IMR-90 (cell line): ENCODE measurements at regions not wholly inside any gene's neighbourhood (a gene's known extent, or its start where the extent isn't known, plus 50 kb on each side); places are given as distances from the start of the nearest gene placed in this dataset.

Experiments
- BHLHE40 ChIP-seq: fragments of 150-350 bp; IDR thresholded peaks from 2 replicates; pipeline ENCODE4 v1.6.1; 2016; ENCODE audit warnings: mild to moderate bottlenecking, low read depth, low read length
- CEBPB ChIP-seq: IDR thresholded peaks from 2 replicates; pipeline ENCODE4 v1.6.1; 2012; ENCODE audit warnings: low read depth, low read length, improper control_type of control experiment
- CHD1 ChIP-seq: IDR thresholded peaks from 2 replicates; pipeline ENCODE4 v1.6.1; 2012; ENCODE audit warnings: low read depth, low read length, improper control_type of control experiment
- CTCF ChIP-seq: conservative IDR thresholded peaks from 2 replicates; pipeline ENCODE4 v1.5.1; 2012; ENCODE audit warnings: mild to moderate bottlenecking, low read depth, low read length, improper control_type of control experiment
- FOS ChIP-seq: fragments of 150-350 bp; IDR thresholded peaks from 2 replicates; pipeline ENCODE4 v1.6.1; 2016; ENCODE audit warnings: low read depth, low read length
- MAFK ChIP-seq: IDR thresholded peaks from 2 replicates; pipeline ENCODE4 v1.6.1; 2012; ENCODE audit warnings: low read depth, low read length, improper control_type of control experiment
- MAZ ChIP-seq: IDR thresholded peaks from 2 replicates; pipeline ENCODE4 v1.6.1; 2012; ENCODE audit warnings: low read depth, mild to moderate bottlenecking, low read length, improper control_type of control experiment, moderate library complexity, borderline replicate concordance
- NFE2L2 ChIP-seq: fragments of 150-350 bp; IDR thresholded peaks from 2 replicates; pipeline ENCODE4 v1.6.1; 2016; ENCODE audit warnings: low read depth, mild to moderate bottlenecking, low read length
- POLR2A ChIP-seq: IDR thresholded peaks from 2 replicates; pipeline ENCODE4 v1.6.1; 2012; ENCODE audit warnings: mild to moderate bottlenecking, low read depth, low read length
- RAD21 ChIP-seq: IDR thresholded peaks from 2 replicates; pipeline ENCODE4 v1.6.1; 2012; ENCODE audit warnings: low read length, improper control_type of control experiment
- RFX5 ChIP-seq: IDR thresholded peaks from 2 replicates; pipeline ENCODE4 v1.8.0; 2012; ENCODE audit warnings: low read depth, mild to moderate bottlenecking, low read length, moderate library complexity
- SMC3 ChIP-seq: fragments of 150-350 bp; IDR thresholded peaks from 2 replicates; pipeline ENCODE4 v1.6.1; 2016; ENCODE audit warnings: low read depth, mild to moderate bottlenecking, antibody characterized with exemption, low read length, moderate library complexity
- USF2 ChIP-seq: fragments of 150-350 bp; IDR thresholded peaks from 2 replicates; pipeline ENCODE4 v1.6.1; 2017; ENCODE audit warnings: mild to moderate bottlenecking, antibody characterized with exemption, low read length, low read depth

GRCh38 chr5:29897916-29898315 is 1295.6 kb upstream of the CDH6 start:
- TF ChIP-seq CEBPB (no peak), CTCF (no peak), SMC3 (no peak), MAZ (no peak), CHD1 (no peak), POLR2A (no peak), USF2 (no peak), BHLHE40 (no peak), RFX5 (no peak), MAFK (no peak), NFE2L2 (no peak), RAD21 (no peak), FOS (no peak)
